GM10248 (cell line): ENCODE measurements at regions not wholly inside any gene's neighbourhood (a gene's known extent, or its start where the extent isn't known, plus 50 kb on each side); places are given as distances from the start of the nearest gene placed in this dataset.
"Not testable (repeated sequence)": the region's sequence is repeated elsewhere in the genome, so short reads cannot be mapped to it uniquely, and the experiment has no call there.

Experiments
- CTCF ChIA-PET: fragments of 300-600 bp; sonication (Branson Sonifier 250); formaldehyde crosslinking; extraction: SDS; loops from one replicate; lab custom pipeline; 2021; ENCODE audit warnings: antibody characterized with exemption; lab: Yijun Ruan, JAX
- POLR2A ChIA-PET: fragments of 350-650 bp; sonication (Branson Sonifier 250); formaldehyde crosslinking; extraction: SDS; loops from one replicate; lab custom pipeline; 2020; ENCODE audit warnings: antibody characterized with exemption; lab: Yijun Ruan, JAX
- DNase-seq: peaks from one replicate; pipeline ENCODE4 v3.0.0; 2012; ENCODE audit errors: extremely low spot score
- TF ChIP-seq, protein P1 (sequence below): IDR thresholded peaks from 2 replicates; pipeline ENCODE4 v1.5.1; 2012; ENCODE audit warnings: mild to moderate bottlenecking, low read depth; ENCODE audit errors: extremely low read depth, missing control alignments, control extremely low read depth

DNA sequence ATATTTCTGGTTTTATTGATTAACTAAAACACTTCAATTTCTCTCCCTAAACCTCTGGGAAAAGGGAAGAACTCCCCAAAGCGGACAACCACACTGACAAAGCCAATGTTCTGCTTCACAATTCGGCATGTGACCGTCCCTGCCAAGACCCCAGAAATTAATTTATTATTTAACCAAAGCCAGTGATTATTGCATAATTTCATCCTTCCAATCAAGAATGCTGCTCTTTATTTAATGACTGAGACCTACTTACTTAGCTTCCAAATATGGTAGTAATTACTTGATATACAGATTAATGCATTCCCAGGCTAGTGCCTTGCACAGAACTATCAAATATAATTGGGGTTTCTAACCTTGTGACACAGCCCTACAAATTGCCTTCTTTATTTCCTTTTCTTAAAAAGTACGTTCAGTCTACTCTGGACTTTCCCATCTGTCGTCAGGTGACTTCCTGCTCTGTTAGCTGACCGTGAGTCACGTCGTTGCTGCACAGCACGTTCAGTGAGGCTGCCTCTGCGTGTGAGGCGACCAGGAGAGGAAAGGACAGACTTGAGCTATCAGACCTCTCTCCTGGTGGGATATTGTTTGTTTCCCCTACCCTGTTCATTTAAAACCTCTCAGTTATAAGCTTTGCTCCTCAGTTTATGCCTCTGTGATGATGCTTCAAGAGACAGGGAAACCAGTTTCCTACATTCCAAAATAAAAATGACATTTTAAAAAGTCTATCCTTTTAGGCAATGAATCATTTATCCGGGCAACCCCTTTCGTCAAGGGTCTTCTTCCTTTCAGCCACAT is 55.7 kb upstream of the TNFAIP3 start:
- DNase-seq = peak; percentile 82
- POLR2A ChIA-PET = no interaction called here

DNA sequence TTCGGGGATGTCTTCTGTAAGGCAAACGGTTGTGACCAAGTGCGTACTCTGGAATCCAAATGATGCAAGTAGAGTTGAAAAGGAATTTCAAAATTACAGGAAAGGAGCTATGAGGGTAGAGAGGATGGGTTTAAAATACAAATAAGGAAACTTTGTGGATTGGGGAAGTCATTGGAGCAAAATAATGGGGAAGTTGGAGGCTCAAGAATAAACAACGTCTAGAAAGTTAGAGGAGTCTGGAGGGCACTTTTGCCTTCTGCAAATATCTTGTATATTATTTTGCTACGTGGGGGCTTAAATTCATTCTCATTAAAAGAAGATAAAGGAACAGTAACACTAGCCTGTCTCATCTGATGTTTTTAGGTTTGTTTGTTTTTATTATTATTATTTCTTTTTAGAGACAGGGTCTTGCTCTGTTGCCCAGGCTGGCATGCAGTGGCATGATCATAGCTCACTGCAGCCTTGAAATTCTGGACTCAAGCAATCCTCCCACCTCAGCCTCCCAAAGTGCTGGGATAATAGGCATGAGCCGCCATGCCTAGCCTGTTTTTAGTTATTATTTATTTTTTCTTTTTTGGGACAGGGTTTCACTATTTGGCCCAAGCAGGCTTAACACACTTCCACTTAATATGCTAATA is 55.0 kb upstream of the TNFAIP3 start:
- TF ChIP-seq, protein P1, sequence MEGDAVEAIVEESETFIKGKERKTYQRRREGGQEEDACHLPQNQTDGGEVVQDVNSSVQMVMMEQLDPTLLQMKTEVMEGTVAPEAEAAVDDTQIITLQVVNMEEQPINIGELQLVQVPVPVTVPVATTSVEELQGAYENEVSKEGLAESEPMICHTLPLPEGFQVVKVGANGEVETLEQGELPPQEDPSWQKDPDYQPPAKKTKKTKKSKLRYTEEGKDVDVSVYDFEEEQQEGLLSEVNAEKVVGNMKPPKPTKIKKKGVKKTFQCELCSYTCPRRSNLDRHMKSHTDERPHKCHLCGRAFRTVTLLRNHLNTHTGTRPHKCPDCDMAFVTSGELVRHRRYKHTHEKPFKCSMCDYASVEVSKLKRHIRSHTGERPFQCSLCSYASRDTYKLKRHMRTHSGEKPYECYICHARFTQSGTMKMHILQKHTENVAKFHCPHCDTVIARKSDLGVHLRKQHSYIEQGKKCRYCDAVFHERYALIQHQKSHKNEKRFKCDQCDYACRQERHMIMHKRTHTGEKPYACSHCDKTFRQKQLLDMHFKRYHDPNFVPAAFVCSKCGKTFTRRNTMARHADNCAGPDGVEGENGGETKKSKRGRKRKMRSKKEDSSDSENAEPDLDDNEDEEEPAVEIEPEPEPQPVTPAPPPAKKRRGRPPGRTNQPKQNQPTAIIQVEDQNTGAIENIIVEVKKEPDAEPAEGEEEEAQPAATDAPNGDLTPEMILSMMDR = no peak
- ChIA-PET CTCF (interaction anchor here (0.8 to 7.1 kb wide), 11 partner anchors 9 to 90 kb away, joined by 3 to 73 read pairs (median 4); partner anchors contain the start of gene TNFAIP3), POLR2A (no interaction called here)
- DNase-seq = no peak

More for the DNA sequence above, 55.7 kb upstream of the TNFAIP3 start:
- TF ChIP-seq, protein P1 = no peak
- CTCF ChIA-PET = interaction anchor here (0.8 to 7.1 kb wide), 14 partner anchors 8 to 134 kb away, joined by 3 to 73 read pairs (median 4); partner anchors contain the start of gene TNFAIP3

DNA sequence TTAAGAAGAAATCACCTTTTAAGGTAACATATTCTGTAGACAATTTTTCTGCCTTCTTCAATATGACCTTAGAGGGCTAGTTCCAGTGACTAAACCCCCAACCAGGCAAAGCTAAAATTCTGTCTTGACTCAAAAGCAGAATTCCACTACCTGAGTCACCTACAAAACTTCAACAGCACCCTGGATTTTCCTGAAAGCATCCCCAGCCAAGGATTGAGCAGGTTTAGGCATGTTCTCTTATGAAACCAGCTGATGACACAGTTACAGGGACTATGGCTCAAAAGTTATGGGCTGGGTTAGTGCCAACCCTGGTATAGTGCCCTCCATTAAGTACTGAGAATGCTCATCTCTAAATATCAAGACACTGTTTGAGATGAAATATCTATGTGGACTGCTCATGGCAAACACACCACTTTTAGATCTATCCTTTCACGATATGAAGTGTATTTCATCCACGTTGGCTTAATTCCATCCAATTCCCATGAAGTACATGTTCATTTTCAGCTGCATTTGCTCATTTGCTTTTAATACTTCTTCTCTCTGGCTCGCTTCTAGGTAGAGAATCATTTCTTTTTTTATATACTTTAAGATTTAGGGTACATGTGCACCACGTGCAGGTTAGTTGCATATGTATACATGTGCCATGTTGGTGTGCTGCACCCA is 53.6 kb upstream of the TNFAIP3 start:
- ChIA-PET CTCF (interaction anchor here (1.5 to 7.1 kb wide), 3 partner anchors 15 to 24 kb away, joined by 4 to 73 read pairs (median 4); no protein-coding TSS in a partner anchor), POLR2A (no interaction called here)
- no peak for DNase-seq
- TF ChIP-seq, protein P1 = no peak

DNA sequence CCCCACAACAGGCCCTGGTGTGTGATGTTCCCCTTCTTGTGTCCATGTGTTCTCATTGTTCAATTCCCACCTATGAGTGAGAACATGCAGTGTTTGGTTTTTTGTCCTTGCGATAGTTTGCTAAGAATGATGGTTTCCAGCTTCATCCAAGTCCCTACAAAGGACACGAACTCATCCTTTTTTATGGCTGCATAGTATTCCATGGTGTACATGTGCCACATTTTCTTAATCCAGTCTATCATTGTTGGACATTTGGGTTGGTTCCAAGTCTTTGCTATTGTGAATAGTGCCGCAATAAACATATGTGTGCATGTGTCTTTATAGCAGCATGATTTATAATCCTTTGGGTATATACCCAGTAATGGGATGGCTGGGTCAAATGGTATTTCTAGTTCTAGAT is 53.0 kb upstream of the TNFAIP3 start:
- POLR2A ChIA-PET, DNase-seq: not testable (repeated sequence)
- CTCF ChIA-PET = interaction anchor here (1.5 to 7.1 kb wide), 2 partner anchors 16 to 25 kb away, joined by 4 to 73 read pairs; no protein-coding TSS in a partner anchor

DNA sequence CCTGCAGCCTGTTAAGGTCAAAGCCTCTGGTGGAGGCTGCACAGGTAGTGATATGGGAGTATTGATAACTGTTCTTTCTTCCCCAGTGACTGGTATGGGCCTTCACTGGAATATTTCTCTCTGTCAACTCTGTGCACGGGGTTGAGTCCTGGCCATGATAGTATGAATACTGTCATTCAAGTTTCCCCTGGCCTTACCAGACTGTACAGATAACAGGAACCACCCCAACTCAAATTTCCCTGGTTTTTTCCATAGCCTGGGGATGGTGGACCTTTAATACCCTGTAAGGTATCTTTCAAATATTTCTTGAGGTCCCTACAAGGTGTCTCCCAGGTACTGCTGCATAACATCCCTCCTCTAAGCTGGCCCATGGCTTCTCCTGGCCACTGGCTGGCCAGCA is 51.4 kb upstream of the TNFAIP3 start:
- POLR2A ChIA-PET = no interaction called here
- CTCF ChIA-PET = interaction anchor here (0.8 to 1.4 kb wide), 2 partner anchors 16 to 17 kb away, joined by 3 to 7 read pairs; no protein-coding TSS in a partner anchor
- TF ChIP-seq, protein P1 = no peak
- no peak for DNase-seq

DNA sequence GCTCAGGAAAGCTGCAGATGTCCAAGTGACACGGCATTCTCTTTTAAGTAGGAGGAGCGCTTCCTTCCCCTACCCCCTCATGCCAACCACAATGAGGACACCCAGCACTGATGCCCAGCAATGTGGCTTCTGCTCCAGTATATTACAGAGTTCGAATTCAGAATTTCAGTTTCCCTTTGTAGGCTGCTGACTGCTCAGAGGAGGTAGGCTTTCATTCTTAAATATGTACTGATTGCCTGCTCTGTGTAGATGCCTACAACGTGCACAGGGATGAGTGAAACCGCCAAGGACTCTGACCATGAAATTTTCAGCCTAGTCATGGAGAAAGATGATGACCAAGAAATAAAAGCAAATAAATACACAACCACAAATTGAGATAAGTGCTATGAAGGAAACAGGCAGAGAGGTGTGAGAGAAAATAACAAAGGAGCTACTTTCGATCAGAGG is 50.9 kb upstream of the TNFAIP3 start:
- ChIA-PET POLR2A (interaction anchor here (0.7 kb wide), 1 partner anchor 31 kb away, joined by 4 read pairs; no protein-coding TSS in a partner anchor), CTCF (interaction anchor here (0.8 to 1.6 kb wide), 4 partner anchors 9 to 18 kb away, joined by 3 to 7 read pairs (median 4); no protein-coding TSS in a partner anchor)
- DNase-seq = no peak
- TF ChIP-seq, protein P1 = no peak
